ENCODE measurements at regions not wholly inside any gene's neighbourhood (a gene's known extent, or its start where the extent isn't known, plus 50 kb on each side); places are given as distances from the start of the nearest gene placed in this dataset.

DNA sequence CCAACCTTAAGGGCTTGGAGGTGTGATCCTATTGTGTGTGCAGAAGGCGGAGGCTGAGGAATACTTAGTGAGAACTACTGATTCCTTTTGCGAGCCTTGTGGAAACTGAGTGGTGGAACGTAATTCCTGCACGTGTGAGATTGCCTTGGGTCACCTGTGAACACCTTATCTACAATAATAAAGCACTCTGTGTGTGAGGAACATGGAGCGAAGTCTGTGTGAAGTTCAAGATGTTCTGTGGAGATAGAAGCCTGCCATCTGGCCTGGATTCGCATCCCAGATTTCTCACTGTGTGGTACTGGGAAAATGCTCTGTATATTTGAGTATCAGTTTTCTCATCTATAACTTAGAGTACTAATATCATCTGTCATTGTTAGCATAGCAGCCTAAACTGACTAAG lies 179.5 kb upstream of the PDZRN3 start:
- DNase-seq (ENCODE audit: low read depth): no peak

DNA sequence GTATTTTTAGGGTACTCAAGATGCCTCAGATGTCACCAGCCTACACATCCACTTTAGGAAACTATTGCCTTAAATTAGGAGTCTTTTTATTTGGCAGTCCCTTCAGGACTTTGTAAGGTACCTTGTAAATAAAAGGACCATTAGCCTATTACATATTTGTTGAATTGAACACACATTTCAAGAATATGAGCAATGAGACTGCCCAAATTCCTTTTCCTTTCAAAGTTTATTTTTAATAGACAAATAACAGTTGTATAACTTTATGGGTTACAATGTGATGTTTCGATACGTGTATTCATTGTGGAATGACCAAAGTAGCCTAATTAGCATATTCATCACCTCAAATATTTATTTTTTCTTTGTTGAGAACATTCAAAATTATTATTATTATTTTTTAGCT lies 176.7 kb upstream of the PDZRN3 start:
- DNase-seq (ENCODE audit: low read depth): no peak

DNA sequence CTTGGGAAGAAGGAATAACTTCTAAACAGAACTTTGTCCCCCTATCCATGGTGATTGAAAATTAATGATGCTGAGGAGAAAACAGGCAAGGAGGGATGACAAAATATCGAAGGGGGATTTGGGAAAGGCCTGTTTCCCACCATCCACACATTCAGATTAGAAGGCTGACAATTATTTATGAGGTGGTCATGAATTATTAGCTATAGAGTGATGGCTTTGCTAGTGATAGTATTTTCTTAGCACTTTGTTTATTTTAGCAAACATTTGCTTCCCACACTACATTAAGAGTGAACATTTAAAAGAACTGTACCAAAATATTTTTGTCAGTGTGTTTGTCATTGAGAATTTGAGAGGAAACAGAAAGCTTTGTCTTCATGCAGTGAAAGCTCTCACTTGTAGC lies 172.6 kb upstream of the PDZRN3 start:
- DNase-seq (ENCODE audit: low read depth): no peak

DNA sequence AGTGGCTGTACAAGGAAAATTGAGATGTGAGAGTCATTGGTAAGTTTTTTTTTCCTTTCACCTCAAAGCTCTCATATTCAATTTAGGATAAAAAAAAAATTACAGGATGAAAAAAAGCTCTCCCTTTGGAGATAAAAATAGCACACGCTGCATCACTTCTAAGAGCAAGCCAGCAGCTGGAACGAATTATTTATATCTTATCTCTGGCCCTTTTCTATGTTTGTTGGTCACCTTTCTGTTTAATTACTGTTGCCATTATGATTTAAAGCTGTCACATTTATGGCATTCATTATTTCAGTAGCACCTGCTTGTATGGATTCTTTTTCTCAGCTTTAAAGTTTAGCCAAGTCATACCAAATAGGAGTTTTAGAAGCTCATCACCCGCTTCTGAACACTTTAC lies 171.6 kb upstream of the PDZRN3 start:
- DNase-seq (ENCODE audit: low read depth): no peak

DNA sequence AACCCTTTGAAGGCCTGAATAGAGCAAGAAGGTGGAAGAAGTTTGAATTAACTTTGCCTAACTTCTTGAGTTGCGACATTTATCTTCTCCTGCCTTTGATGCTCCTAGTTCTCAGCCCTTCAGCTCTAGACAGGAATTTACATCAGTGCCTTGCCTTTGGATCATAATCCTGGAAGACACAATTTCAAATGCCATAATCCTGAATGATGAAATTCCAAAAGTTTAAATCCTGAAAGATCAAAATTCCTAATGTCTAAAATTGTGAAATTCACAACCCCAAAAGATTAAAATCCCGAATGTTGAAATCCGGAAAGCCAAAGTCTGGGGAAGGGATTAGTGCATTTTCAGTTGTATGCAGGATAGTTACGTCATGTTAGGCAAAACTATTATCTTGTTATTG lies 166.6 kb upstream of the PDZRN3 start:
- no peak for DNase-seq (ENCODE audit: low read depth)

DNA sequence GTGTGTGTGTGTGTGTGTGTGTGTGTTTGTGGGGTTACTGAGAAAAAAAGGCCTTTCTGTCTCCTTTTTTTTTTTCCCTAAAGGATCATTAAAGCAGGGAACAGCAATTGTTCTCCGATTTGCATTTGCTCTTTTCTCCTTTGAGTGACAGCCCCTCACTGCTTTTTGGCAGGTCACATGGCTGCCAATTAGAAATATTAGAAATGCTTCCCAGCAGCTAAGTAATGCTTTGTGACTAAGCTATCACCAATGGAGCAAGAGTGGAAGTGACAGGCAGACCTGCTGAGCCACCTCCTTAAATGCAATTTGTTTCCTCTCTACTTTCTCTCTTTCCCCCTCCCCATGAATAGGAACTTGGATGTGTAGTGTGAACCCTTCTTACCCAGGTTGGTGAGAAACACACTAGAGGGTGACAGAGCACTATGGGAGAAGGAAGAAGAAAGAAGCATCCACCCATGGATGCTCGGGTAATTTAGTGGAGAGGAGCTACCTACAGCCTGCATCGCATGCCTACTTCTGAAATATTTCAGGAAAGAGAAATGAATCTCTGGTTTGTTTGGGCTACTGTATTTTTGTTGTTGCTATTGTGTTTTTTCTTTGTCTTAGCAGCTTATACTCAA lies 165.2 kb upstream of the PDZRN3 start:
- no peak for DNase-seq (ENCODE audit: low read depth)

DNA sequence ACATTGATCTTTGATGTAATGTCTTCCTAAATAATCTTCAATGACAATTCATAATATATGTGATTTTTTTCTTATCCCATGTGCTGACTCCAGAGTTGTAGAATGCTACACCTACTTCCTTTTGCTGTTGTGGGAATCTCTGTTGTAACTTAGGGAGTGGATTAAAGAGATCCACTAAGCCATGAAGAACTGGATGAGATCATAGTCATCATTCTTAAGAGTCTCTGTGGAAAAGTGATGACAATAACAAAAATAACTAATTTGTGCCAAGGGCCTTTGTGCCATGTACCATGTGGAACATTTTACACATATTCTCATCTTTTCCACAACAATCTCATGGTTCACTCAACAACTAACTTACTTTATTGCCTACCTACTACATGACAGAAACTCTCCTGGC lies 162.9 kb upstream of the PDZRN3 start:
- no peak for DNase-seq (ENCODE audit: low read depth)

DNA sequence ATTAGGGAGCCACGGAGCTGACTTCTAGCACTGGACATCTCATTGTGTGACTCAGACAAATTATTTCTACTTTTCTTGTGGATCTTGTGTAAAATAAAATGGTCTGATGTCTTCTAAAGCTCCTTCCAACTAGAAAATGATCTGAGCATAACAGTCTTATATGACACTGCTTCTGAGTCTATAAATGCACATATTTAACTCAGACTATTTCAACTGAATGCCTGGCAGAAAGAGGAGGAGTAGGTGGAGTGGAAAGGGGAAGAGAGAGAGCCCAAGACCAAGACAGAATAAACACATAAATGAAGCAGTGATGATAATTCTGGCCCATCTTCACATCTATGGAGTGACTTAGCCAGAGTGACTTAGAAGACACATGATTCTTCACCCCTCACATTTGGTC lies 162.3 kb upstream of the PDZRN3 start:
- no peak for DNase-seq (ENCODE audit: low read depth)

DNA sequence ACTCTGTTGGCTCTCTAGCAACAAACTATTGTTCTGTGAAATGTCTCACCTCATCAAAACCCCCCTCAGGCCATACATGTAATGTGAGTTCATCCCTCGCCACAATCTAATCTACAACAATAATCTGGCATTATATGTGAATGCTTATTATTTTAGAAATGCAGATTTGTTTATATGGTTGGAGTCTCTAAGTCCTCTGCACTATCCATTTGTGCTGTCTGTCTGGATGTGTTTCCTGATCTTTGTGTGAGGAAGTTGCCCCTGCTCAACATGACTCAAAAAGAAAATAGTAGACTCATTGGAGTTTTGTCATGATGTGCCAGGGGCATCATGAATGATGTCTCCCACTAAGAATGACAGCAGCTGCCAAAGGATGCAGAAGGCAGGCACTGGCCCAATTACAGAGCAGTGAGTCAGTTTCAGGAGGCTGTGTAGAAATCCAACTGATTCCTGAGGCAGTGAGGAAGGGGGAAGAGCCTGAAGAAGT lies 161.6 kb upstream of the PDZRN3 start:
- no peak for DNase-seq (ENCODE audit: low read depth)

DNA sequence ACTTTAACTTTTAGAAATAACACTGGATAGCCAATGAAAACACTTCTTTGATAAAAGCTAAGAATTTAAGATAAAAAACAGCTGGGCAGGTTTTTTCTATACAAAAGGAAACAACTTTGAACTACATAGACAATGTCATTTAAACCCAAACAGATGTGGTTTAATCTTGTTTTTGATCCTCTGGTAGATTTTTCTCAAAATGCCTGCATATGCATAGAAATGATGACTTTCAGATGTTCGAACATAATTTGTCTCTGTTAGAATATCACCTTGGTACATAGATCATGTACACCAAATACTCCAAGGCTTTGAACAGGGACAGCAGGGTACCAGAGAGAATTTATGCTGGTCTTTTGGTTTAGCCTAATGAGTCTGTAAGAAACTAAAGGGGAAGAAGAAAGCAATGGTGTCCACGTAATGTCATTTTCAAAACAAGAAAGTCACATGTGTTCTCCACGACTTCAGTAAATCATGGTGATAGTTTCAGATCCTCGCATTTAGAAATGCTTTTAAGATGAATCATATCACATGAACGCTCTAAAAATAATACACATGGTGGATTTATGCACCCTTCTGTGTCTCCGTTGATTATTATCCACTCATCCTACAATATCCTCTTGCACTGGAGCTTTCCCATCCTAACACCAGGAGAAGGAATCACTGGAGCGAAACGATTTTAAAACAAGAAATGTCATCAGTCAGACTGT lies 160.1 kb upstream of the PDZRN3 start:
- DNase-seq (ENCODE audit: low read depth): no peak

DNA sequence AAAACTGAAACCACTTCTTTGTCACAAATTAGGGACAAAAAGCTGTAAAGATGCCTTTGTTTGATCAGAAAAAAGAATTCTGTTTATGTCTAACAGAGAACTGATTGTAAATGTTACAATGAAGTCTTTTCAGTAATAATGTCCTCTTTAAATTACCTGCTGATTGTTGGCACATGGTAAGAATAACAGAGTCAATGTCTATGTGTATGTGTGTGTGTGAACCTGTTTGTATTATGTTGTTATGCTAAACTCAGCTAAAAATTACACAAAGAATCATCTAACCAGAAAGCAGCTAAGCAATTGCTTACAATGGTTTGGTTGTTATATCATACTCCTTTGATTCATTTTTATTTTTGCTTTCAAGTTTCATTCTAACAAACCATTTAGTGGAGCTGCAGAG lies 159.1 kb upstream of the PDZRN3 start:
- DNase-seq (ENCODE audit: low read depth): no peak

DNA sequence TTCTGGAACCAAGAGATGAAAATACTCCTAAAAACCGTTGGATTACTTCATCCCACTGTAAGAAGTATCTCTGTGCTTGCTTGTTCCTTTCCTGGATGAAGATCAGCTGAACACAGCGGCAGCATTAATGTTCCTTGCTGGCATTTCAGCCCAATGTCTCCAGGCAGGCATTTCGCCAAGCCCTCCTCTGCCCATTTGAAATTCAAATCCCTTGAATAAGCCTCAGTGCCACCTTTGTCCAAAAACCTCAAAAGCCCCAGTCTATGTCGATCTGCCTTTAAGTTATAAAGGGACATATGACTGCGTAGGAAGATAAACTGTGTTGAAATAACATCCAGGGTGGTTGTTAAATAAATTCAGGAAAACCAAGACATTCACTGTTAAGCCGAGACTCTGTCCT lies 156.8 kb upstream of the PDZRN3 start:
- no peak for DNase-seq (ENCODE audit: low read depth)

DNA sequence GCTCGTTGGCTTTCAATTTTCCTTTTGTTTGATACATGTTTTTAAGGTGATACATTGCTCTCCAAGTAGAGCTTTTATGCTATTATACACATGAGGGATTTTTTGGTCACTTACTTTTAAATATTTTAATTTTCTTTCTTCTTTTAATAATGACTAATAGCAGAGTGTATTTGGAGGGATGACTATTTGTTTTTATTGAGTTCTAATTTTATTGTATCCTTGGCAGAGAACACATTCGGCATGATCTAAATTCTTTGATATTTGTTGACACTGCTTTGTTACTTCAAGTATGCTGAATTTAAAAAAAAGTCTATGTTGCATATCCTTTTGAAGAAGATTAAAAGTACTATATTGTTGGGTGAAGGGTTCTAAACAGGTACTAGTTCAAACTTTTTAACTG lies 149.9 kb upstream of the PDZRN3 start:
- no peak for DNase-seq (ENCODE audit: low read depth)

DNA sequence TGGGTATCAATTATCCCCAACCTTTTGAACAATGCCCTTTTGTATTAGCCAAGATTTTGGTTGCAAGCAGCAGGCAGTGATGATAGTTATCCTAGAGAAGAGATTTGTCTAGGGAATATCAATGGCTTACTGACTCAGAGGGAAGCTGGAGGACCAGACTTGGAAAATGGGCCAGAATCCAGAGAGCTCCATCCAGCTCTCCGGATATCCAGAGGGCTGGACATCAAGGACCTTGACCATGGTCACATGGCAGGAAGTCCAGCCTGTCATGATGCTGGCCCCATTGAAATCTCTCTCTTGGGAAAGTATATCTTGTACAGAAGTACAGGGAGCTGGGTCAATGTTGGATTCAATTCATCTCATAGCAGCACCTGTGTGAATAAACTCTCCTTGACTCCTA lies 148.5 kb upstream of the PDZRN3 start:
- DNase-seq (ENCODE audit: low read depth): no peak

DNA sequence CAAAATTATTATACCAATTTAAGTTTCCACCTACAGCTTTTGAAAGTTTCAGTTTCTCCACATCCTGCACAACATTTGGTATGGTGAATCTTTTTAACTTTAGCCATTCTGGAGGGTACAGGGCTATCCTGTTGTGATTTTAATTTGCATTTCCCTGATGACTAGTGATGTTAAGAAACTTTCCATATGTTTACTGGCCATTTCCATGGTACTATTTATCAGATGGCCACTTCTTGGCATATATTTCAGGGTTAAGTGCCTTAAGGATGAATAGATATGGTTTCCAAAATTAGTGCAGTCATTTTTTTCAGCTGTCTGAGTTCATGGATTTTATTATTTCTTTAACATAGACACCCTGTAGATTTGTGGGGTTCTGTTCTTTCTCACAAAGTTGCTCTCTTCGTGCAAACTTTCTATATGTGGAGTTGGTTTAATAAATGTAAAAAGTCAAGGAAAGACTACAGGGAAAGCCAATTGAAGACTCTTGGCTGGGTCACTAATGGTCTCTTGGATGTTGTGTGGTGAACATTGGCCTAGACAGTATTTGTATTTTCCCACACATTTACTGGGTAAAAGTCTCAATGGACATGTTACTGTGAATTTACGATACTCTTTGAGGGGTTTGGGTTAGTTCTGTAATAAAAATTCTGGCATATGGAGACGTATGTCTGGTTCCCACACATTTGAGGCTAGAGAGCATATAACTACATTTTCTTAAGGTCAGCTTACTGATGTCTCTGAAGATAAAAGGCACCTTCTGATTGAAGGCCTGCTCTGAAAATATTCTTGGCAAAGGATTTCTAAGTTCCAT lies 147.5 kb upstream of the PDZRN3 start:
- no peak for DNase-seq (ENCODE audit: low read depth)

DNA sequence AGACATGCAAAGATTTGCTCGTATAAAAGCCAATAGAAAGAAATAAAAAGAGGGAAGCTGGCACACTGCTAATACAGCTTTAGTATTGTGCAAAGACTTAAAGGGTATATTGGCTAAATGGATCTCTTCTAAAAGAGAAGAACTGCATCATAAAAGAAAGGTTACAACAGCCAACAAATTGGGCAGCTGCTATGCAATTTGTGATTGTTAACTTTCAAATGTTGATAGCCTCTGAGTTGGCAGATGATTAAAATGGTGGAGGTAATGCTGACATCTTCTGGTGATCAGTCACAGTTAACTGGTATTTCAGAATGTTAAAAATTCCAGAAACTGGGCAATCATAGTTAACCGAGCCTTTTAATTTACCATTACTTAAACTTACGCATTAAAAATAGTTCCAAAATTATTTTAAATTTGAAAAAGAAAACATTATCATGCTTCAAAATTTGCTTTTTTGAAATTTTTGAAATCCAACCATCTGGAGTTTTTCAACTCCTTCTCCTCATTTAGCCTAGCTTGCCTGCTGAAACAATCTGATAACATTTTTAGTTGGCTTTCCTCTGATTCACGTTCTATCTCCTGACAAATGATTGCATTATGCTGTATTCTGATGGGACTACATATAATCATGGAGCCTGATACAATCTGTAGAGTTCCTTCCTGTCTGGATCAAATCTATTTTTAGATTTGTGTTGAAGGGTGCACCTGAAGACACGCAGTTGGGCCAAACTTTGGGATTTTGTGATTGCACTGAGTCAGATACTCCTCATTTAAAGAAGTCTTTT lies 144.0 kb upstream of the PDZRN3 start:
- no peak for DNase-seq (ENCODE audit: low read depth)

DNA sequence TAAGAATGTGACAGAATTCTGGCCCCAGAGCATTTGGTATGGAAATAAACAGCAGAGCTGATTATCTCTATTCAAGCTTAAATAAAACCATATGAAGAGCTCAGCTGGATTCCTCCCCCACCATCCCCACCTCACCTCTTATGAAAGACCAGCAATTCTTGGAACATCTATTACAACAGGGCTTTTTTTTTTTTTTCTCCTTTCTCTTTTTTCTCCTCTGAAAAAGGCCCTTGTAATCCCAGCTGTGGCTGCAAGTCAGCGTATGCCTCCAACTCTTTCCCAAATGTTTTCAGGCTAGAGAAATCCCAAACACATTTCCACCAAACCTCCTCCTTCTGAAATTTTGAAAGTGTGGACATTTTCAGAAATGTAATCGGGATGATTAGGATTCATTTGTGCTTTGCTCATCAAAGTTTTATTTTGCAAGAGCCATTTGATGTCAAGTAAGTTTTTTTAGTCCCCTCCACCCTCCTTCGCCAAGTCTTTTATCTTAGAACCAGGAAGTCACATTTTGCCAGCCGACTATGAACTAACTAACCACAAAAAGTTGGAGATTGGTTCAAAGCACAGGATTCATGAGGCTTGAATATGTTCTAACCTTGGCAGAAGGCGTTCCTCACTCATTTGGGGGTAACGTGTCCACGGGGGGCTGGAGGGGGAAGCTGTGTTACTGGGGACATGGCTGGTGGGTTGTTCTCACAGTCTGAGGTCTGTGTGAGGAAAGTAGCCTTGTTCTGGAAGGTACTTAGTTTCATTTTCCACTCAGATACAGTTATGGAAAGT lies 142.0 kb upstream of the PDZRN3 start:
- peak; percentile 67 for DNase-seq (ENCODE audit: low read depth)

DNA sequence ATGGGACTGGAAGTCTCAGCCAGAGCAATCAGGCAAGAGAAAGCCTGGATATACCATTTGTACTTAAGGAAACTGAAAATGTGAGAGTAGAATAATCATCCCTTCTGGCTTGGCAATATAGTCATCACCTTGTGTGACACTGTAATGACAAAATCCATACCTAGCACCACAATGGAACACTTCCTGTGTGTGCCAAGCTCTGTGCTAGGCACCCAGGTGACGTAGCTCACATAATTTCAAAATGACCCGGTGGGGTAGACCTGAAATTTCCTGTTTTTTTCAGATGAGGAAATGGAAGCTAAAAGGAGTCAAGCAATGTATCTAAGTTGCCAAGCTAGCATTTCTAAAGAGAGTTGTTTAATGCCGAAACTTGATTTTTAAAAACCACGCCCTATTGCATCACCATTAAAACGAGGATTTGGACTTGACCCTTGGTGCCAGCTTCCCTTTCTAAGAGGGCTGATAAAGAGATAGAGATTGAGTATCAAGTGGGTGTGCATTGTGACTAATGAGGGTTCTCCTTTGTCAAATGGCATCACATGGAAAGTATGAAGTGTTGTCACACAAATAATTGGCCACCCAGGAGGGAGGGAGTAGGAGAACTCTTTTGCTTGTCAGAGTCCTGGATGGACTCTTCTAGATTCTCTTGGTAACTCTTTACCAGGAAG lies 141.3 kb upstream of the PDZRN3 start:
- DNase-seq (ENCODE audit: low read depth): no peak

DNA sequence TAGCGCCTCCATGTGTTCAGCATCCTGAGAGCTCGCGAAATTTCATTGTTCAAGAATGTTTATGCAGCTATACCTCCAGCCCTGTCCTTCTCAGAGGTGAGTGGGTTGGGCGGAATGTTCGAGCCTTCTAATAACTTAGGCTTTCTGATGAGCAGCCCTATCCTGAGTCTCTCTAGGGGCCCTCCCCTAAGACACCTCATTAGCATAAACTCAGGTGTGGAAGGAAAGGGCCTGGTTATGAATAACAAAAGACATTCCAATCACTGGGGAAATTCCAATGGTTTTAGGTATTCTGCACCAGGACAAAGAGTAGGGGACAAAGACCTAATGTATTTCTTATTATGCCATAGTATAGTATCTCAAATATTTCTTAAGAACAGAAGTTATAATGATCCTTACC lies 138.1 kb upstream of the PDZRN3 start:
- no peak for DNase-seq (ENCODE audit: low read depth)

DNA sequence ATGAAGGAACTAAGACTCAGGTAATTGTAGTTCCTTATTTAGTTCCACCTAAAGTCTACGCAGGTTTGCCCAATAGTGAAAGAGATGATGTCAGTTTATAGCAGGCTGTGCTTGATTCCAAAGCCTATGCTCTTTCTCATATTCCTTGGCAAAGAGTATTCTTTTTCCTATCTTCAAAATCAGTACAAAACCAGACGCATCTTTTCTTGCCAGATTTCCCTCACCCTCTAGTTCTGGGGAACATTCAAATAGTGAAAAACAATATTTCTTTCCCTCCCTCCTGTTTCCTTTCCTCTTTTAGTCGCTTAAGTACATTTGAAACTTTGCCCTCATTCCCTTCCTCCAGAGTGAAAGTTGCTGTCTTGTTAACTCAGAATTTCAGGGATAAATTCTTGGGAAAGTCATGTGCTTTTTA lies 134.6 kb upstream of the PDZRN3 start:
- DNase-seq (ENCODE audit: low read depth): no peak

DNA sequence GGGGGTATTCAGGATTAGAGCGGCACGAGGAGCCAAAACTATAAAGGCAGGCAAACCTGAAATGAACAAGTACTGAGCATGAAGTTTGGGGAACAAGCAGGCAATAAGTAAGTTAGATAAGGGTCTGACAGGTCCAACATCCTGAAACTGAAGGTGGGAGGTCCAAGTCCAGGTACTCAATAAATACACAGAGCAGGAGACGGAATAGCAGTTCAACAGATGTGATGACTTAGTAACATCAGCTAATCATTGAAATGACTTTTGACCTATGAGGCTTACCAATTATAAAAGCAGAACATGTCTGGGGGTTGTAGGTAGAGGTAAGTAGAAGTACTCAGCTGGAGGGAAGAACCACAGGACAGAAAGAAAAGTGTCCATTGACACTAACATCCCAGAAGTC lies 132.8 kb upstream of the PDZRN3 start:
- DNase-seq (ENCODE audit: low read depth): no peak

Data from forelimb muscle (tissue), 1 donor.